ENCODE measurements at regions not wholly inside any gene's neighbourhood (a gene's known extent, or its start where the extent isn't known, plus 50 kb on each side); places are given as distances from the start of the nearest gene placed in this dataset.

DNA sequence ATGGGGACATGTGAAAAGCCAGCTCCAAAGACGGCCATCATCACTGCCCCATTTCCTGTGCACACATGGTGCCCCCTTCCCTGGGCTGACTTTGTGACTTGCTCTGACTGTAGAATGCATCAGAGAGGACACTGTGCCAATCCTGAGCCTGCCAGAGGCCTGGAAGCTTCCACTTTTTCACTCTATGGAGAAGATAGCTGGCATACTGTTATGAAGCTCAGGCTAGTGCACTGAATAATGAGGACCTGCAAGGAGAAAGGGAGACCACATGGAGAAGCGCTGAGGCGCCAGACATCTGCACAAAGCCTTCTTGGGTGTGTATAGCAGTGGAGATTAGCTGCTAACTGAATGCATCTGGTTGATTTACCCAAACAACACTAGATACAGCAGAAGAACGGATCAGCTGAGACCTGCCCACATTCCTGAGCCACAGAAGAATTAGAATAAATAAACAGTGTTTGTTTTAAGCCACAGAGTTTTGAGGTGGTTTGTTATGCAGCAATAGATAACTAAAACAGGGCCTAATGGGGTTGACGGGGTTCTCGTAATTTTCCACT lies 58.9 kb upstream of the C10orf90 start:
- POLR2A ChIA-PET (ENCODE audit: unreplicated experiment) = no interaction called here
- Histone ChIP-seq H2AK5ac (ENCODE audit: low read depth, low read length) (no peak overlapping the region), H3K79me1 (ENCODE audit: low read depth in 1 of 2, low read length in 2 of 2) (no peaks in the 10 kb centered on the region), H2AK9ac (replicated peaks; ENCODE audit: low read depth, low read length, poor library complexity) (no peak overlapping the region), H3K18ac (ENCODE audit: low read depth, low read length) (no peak overlapping the region), H3K9me3 (ENCODE audit: control insufficient read depth, insufficient read depth, low read length) (no peaks in the 10 kb centered on the region), H2BK120ac (ENCODE audit: low read depth, low read length) (no peak overlapping the region), H3K27me3 (ENCODE audit: control insufficient read depth, insufficient read depth, low read length) (no peaks in the 10 kb centered on the region), H3K56ac (ENCODE audit: extremely low read depth, insufficient read depth, low read length) (no peak overlapping the region), H2BK5ac (ENCODE audit: low read depth, low read length, poor library complexity, severe bottlenecking) (no peak overlapping the region), H3K4ac (ENCODE audit: low read depth, low read length) (no peak overlapping the region), H3K14ac (replicated peaks; ENCODE audit: low read depth, low read length) (no peak overlapping the region), H2AFZ (replicated peaks; ENCODE audit: low read length, poor library complexity) (no peak overlapping the region), H3K9me1 (ENCODE audit: insufficient read depth, low read length) (no peaks in the 10 kb centered on the region), H3K4me2 (ENCODE audit: low read depth, low read length) (no peak overlapping the region), H2BK20ac (ENCODE audit: low read depth, low read length) (no peak overlapping the region), H3K4me1 (ENCODE audit: control insufficient read depth, insufficient read depth, low read length) (no peaks in the 10 kb centered on the region), H4K5ac (ENCODE audit: low read depth, low read length) (no peak overlapping the region), H3K9ac (ENCODE audit: low read depth, low read length) (no peak overlapping the region), H4K8ac (ENCODE audit: low read depth in 2 of 2, low read length in 2 of 2) (no peak overlapping the region), H3K27ac (ENCODE audit: insufficient read depth, low read length) (no peak overlapping the region), H4K20me1 (ENCODE audit: insufficient read depth, low read length) (no peaks in the 10 kb centered on the region), H3K23ac (ENCODE audit: low read depth, low read length) (no peak overlapping the region), H2BK15ac (ENCODE audit: low read depth, low read length) (no peak overlapping the region), H4K91ac (ENCODE audit: insufficient read depth, low read depth, low read length) (no peak overlapping the region), H3K4me3 (ENCODE audit: insufficient read depth, low read depth, low read length) (no peak overlapping the region), H3K36me3 (ENCODE audit: control insufficient read depth, insufficient read depth, low read length) (no peaks in the 10 kb centered on the region)
- BruUV-seq (replicated peaks) = no TSS peak
- TF ChIP-seq CHD1 (IDR thresholded peaks at IDR 0.05; ENCODE audit: low read depth, low read length) = no peak
- TF ChIP-seq, protein P1, sequence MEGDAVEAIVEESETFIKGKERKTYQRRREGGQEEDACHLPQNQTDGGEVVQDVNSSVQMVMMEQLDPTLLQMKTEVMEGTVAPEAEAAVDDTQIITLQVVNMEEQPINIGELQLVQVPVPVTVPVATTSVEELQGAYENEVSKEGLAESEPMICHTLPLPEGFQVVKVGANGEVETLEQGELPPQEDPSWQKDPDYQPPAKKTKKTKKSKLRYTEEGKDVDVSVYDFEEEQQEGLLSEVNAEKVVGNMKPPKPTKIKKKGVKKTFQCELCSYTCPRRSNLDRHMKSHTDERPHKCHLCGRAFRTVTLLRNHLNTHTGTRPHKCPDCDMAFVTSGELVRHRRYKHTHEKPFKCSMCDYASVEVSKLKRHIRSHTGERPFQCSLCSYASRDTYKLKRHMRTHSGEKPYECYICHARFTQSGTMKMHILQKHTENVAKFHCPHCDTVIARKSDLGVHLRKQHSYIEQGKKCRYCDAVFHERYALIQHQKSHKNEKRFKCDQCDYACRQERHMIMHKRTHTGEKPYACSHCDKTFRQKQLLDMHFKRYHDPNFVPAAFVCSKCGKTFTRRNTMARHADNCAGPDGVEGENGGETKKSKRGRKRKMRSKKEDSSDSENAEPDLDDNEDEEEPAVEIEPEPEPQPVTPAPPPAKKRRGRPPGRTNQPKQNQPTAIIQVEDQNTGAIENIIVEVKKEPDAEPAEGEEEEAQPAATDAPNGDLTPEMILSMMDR (conservative IDR thresholded peaks at IDR 0.05; ENCODE audit: low read depth, low read length) = no peak
- TF ChIP-seq CEBPB (IDR thresholded peaks at IDR 0.05; ENCODE audit: low read depth, low read length) = no peak
- TF ChIP-seq MXI1 (IDR thresholded peaks at IDR 0.05; ENCODE audit: borderline replicate concordance, low read depth, low read length) = no peak
- TF ChIP-seq, protein P2, sequence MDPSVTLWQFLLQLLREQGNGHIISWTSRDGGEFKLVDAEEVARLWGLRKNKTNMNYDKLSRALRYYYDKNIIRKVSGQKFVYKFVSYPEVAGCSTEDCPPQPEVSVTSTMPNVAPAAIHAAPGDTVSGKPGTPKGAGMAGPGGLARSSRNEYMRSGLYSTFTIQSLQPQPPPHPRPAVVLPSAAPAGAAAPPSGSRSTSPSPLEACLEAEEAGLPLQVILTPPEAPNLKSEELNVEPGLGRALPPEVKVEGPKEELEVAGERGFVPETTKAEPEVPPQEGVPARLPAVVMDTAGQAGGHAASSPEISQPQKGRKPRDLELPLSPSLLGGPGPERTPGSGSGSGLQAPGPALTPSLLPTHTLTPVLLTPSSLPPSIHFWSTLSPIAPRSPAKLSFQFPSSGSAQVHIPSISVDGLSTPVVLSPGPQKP (IDR thresholded peaks at IDR 0.05; ENCODE audit: borderline replicate concordance, low read depth, low read length) = no peak
- TF ChIP-seq BHLHE40 (IDR thresholded peaks at IDR 0.05; ENCODE audit: low read depth, low read length) = no peak
- dilution Hi-C loops (cut with HindIII; ENCODE audit: low sequenced_read_pairs, unreplicated experiment) = no loop called here
- CTCF ChIA-PET = no interaction called here
- DNase-seq (no peak), ATAC-seq (ENCODE audit: low read depth) (no peak)
- no CpG with 5 or more reads among the region's 6 CpGs for WGBS, 2 experiments (ENCODE audit: extremely low coverage in 2 of 2, insufficient read length in 1 of 2)
- in situ Hi-C loops (cut with MboI; ENCODE audit: low sequenced_read_pairs) = loop anchor here (25.0 kb wide), 1 partner anchor 792 kb away; no protein-coding TSS in a partner anchor
- intact Hi-C loops (cut with micrococcal nuclease) = no loop called here

Data from IMR-90 (cell line).